Vagina (tissue), 2 donors: ENCODE measurements at regions not wholly inside any gene's neighbourhood (a gene's known extent, or its start where the extent isn't known, plus 50 kb on each side); places are given as distances from the start of the nearest gene placed in this dataset.

Experiments
- DNase-seq, 2 donors: peaks; one replicate each; pipeline ENCODE4 v3.0.0-alpha.2; 2017; ENCODE audit errors: extremely low spot score in 2 of 2
- H3K27ac ChIP-seq: fragments of 200-600 bp; sonication (generic); one replicate; pipeline ENCODE4 v1.5.1; 2019
- H3K27me3 ChIP-seq: fragments of 200-600 bp; sonication (generic); one replicate; pipeline ENCODE4 v1.5.1; 2019
- H3K36me3 ChIP-seq, 2 donors: fragments of 200-600 bp; sonication (generic); one replicate each; pipeline ENCODE4 v1.5.1; 2017 to 2019
- H3K4me1 ChIP-seq: fragments of 200-600 bp; sonication (generic); one replicate; pipeline ENCODE4 v1.5.1; 2019
- H3K4me3 ChIP-seq, 2 donors: fragments of 200-600 bp; sonication (generic); 1 replicate in 1 of 2; 2 replicates in 1 of 2; pipeline ENCODE4 v1.5.1; 2016 to 2019
- H3K9me3 ChIP-seq: fragments of 200-600 bp; sonication (generic); one replicate; pipeline ENCODE4 v1.5.1; 2019
- CTCF ChIP-seq, 3 experiments: fragments of 450-650 bp in 2 of 3; fragments of 200-600 bp in 1 of 3; sonication (generic) in 1 of 3; IDR thresholded peaks; one replicate each; pipeline ENCODE4 v1.5.1; 2017 to 2019; ENCODE audit warnings: antibody characterized with exemption in 3 of 3, mild to moderate bottlenecking in 2 of 3, moderate library complexity in 2 of 3
- POLR2A ChIP-seq, 2 donors: fragments of 450-650 bp; IDR thresholded peaks; one replicate each; pipeline ENCODE4 v1.6.1; 2017; ENCODE audit warnings: antibody characterized with exemption in 2 of 2, mild to moderate bottlenecking in 2 of 2, moderate library complexity in 2 of 2
- POLR2AphosphoS5 ChIP-seq, 2 donors: sonication (generic); formaldehyde crosslinking; IDR thresholded peaks; one replicate each; pipeline ENCODE4 v1.9.0; 2017; ENCODE audit warnings: antibody characterized with exemption in 2 of 2, mild to moderate bottlenecking in 2 of 2, low read depth in 1 of 2; ENCODE audit not compliant: insufficient read depth in 1 of 2
- intact Hi-C: fragments of 100-400 bp; cut with DNase I; formaldehyde crosslinking; loops from one replicate; pipeline ENCODE4 v1.15.1; 2023

GRCh38 chr22:48898524-48899250, 929.0 kb downstream of the BRD1 start:
- Histone ChIP-seq H3K9me3 (no peaks in the 10 kb centered on the region), H3K4me1 (no peaks in the 10 kb centered on the region), H3K36me3 (no peaks in the 10 kb centered on the region), H3K27me3 (no peaks in the 10 kb centered on the region), H3K27ac (no peak overlapping the region), H3K4me3 (no peak overlapping the region)
- DNase-seq: peak; percentile 74 to 91
- intact Hi-C loops: no loop called here
- TF ChIP-seq CTCF (IDR thresholded peaks at IDR 0.05) (no peak), POLR2AphosphoS5 (IDR thresholded peaks at IDR 0.05; ENCODE audit: insufficient read depth in 1 of 2, low read depth in 1 of 2) (no peak), POLR2A (IDR thresholded peaks at IDR 0.05) (no peak)

- intact Hi-C loops: no loop called here
- DNase-seq: peak; percentile 54 to 79
- no peak for TF ChIP-seq POLR2A (IDR thresholded peaks at IDR 0.05)
- no peak for TF ChIP-seq CTCF (IDR thresholded peaks at IDR 0.05)
- no peak for TF ChIP-seq POLR2AphosphoS5 (IDR thresholded peaks at IDR 0.05; ENCODE audit: insufficient read depth in 1 of 2, low read depth in 1 of 2)
- Histone ChIP-seq H3K27ac (no peak overlapping the region), H3K4me1 (no peaks in the 10 kb centered on the region), H3K9me3 (no peaks in the 10 kb centered on the region), H3K27me3 (no peaks in the 10 kb centered on the region), H3K4me3 (no peak overlapping the region), H3K36me3 (no peaks in the 10 kb centered on the region)
These were observed 929.9 kb downstream of the BRD1 start for GRCh38 chr22:48897645-48898370.

- intact Hi-C loops: no loop called here
- Histone ChIP-seq H3K27me3 (no peaks in the 10 kb centered on the region), H3K27ac (no peak overlapping the region), H3K9me3 (no peaks in the 10 kb centered on the region), H3K36me3 (no peaks in the 10 kb centered on the region), H3K4me1 (no peaks in the 10 kb centered on the region), H3K4me3 (no peak overlapping the region)
- DNase-seq: peak; percentile 22 to 81
- TF ChIP-seq POLR2A (IDR thresholded peaks at IDR 0.05): no peak
- no peak for TF ChIP-seq POLR2AphosphoS5 (IDR thresholded peaks at IDR 0.05; ENCODE audit: insufficient read depth in 1 of 2, low read depth in 1 of 2)
These were observed 930.7 kb downstream of the BRD1 start for GRCh38 chr22:48896766-48897644.

- TF ChIP-seq POLR2AphosphoS5 (IDR thresholded peaks at IDR 0.05; ENCODE audit: insufficient read depth in 1 of 2, low read depth in 1 of 2): no peak
- TF ChIP-seq POLR2A (IDR thresholded peaks at IDR 0.05): no peak
- TF ChIP-seq CTCF (IDR thresholded peaks at IDR 0.05): no peak
- no peak overlapping the region for H3K4me3 ChIP-seq
- no peaks in the 10 kb centered on the region for H3K27me3 ChIP-seq
- intact Hi-C loops: no loop called here
- H3K36me3 ChIP-seq: no peaks in the 10 kb centered on the region
- no peaks in the 10 kb centered on the region for H3K4me1 ChIP-seq
- peak; percentile 56 to 77 for DNase-seq
- H3K27ac ChIP-seq: no peak overlapping the region
- no peaks in the 10 kb centered on the region for H3K9me3 ChIP-seq
These were observed 931.6 kb downstream of the BRD1 start for GRCh38 chr22:48895831-48896765.
